ENCODE measurements at regions not wholly inside any gene's neighbourhood (a gene's known extent, or its start where the extent isn't known, plus 50 kb on each side); places are given as distances from the start of the nearest gene placed in this dataset.

- DNase-seq, result no peak
Measured at GRCh38 chr10:108141064-108141463, 976.6 kb upstream of the SORCS1 start.

DNA sequence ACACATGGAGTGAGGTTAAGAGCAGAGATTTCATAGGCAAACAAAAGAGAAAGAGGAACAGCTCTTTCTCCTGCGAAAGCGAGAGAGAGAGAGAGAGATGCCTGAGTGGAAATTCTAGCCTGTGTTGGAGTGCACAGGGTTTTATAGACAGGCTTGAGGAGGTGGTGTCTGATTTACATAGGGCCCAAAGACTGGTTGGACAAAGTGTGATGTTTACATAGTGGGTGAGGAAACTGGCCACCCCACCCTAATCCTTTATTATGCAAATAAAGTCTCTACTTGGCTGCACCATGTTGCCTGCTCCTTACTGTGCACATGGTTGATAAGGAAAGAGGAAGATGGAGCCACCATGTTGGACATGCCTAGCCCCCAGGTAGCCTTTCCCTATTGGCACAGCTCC lies 967.8 kb upstream of the SORCS1 start:
- no peak for DNase-seq

DNA sequence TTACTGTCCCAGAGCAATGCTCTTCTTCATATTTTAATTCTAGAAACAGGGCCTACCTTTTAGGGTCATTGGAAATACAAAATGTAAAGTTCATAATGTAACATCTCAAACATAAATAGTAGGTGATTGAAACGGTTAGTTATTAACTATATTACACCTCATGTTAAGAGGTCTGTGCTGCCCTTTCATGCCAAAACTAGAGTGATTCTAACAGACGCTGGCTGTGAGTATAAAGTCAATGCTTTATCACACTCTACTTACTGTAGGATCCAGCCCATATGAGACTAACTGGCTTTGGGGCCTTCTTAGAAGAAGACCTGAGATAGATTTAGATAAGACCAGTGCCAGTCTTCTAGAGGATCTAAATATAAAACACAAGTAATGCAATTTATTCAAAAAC lies 966.1 kb upstream of the SORCS1 start:
- no peak for DNase-seq

- no peak for DNase-seq
Measured at GRCh38 chr10:108112218-108112617, 947.7 kb upstream of the SORCS1 start.

DNA sequence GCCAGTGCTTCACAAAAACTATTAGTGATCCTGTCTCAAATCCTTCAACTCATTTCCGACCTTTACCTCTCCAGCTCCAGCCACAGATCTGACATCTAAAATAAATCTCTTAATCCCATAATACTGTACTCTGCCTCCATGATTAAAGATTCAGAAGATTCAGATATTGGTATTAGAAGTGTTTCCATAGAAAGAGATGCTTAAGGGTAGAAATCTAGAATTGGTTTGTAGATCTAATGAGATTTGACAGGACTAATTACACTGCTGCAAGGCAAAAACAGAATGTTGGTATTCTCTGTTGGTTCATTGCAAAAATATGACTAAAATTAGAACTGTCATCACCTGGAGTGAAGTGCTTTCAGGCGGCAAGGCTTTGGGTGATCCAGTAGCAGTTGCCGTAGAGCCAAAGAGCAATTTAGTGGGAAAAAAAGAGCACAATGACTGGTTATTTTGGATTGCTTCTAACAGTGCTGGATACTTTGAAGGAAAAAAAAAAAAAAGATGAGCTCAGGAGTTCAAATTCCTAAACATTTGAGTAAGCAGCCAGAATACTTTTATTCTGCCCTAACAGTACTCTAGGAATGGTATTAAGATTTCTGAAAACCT lies 940.1 kb upstream of the SORCS1 start:
- no peak for DNase-seq

GRCh38 chr10:108097258-108097657 lies 932.8 kb upstream of the SORCS1 start:
- DNase-seq, result no peak

GRCh38 chr10:108095932-108096925 lies 931.7 kb upstream of the SORCS1 start:
- DNase-seq, result no peak

DNA sequence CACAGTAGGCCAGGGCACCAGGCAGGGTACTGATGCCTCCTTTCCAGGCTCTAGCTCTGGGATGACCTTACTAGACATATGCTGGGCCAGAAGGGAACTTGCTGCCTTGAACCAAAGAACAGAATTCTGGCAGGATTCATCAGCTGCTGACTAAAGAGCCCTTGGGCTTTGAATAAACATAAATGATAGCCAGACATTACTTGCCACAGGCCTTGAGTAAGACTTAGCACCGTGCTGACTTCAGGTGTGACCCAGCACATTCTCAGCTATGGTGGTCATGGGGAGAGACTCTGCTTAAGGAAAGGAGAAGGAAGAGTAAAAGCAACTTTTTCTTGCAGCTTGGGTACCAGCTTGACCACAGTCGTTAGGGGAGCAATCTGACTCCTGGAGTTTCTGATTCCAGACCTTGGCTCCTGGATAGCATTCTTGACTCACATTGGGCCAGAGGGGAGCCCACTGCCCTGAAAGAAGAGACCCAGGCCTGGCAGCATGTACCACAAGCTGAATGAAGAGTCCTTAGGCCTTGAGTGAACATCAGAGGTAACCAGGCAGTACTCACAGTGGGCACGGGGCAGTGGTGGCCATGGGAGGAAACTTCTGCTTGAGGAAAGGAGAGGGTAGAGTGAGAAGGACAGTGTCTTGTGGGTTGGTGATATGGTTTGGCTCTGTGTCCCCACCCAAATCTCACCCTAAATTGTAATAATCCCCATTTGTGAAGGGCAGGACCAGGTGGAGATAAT lies 926.1 kb upstream of the SORCS1 start:
- no peak for DNase-seq

GRCh38 chr10:108086502-108086901 lies 922.0 kb upstream of the SORCS1 start:
- DNase-seq, result no peak

GRCh38 chr10:108082596-108082995 lies 918.1 kb upstream of the SORCS1 start:
- DNase-seq, result no peak

DNA sequence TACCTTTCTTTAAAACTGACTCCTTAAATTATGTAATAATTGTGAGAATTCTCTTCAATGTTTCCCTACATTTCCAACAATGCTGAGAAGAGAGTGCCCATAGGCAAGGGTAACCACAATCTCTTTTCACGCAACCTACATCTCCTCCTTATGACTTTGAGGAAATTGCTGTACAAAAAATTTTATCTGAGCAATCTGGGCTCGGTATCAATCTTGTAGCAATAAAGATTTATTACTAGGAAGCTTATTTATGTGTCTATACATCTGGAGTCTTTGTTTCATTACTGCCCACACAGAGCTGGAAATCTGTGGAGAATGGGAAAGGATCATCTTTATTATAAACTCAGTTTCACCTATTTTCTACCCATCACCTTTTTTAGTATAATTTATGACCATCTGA lies 913.8 kb upstream of the SORCS1 start:
- DNase-seq, result no peak

DNA sequence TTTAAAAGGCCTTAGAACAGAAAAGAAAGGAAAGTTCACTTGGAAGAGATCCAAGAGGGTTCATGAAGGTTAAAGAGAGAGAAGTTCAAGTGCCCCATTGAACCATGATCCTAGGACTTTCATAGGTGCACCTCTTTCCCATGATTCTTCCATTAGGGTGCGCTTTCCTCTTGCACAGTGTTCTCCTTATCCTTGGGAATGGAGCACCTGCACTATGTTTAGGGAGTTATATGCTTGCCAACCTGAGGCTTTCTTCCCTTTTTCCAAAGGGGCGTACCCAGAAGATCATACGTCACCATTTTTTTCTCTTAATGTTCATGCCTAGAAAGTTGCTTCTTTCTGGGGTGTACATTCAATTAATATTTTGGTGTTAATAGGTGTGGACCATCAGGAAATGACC lies 908.0 kb upstream of the SORCS1 start:
- no peak for DNase-seq

GRCh38 chr10:108070789-108071188 lies 906.3 kb upstream of the SORCS1 start:
- DNase-seq, result no peak

DNA sequence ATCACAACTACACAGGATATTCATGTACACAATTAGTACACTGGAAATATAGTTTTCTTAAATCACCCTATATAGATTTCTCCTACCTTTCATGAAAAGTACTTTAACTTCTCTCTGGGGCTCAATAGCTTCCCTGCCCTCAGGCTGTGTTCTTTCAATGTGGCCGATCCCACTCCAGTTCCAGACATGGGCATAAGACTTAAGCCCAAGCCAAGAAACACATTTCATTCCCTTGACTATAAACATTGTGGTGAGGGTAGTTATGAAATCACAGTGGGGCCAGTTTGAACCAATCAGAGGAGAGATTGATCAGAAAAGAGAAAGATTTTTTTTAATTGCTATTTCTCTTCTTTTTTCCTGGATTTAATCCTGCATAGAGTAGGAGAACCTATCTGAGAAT lies 904.6 kb upstream of the SORCS1 start:
- no peak for DNase-seq

- no peak for DNase-seq
Measured at GRCh38 chr10:108064746-108065260, 900.3 kb upstream of the SORCS1 start.

GRCh38 chr10:108060246-108060645 lies 895.7 kb upstream of the SORCS1 start:
- DNase-seq, result no peak

DNA sequence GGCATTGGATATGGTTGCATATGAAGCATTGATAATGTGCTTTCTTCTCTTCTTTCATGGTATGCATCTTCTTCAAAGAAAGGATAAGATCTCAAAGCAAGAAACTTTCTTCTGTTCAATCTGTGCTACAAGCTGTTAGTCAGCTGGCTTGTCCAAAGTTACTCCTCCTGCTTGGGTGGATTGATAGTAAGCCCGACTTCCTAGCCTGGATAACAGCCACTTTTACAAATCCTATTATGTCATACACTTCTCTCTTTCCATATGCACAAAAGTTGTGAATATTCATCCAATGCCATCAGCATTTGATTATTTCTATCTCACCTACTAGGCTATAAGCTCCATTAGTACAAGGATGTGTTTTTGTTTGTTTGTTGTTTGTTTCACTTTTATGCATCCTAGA lies 891.0 kb upstream of the SORCS1 start:
- DNase-seq, result no peak

DNA sequence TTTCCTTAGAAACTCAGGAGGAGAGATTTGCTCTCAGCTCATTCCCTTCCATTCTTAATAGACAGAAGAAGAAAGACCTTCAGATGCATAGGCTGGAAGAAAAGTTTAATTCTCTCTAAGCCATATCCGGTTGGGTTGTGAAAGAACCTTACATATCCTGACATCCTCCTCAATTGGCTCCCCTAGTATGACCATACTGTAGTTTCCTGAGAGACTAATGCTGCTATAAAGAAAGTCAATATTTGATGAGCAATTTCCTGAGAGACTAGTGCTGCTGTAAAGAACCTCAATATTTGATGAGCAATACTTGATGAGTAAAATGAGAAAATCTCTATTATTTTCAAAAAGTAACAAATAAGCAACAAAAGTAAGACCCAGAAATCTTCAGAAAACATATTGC lies 888.5 kb upstream of the SORCS1 start:
- no peak for DNase-seq

DNA sequence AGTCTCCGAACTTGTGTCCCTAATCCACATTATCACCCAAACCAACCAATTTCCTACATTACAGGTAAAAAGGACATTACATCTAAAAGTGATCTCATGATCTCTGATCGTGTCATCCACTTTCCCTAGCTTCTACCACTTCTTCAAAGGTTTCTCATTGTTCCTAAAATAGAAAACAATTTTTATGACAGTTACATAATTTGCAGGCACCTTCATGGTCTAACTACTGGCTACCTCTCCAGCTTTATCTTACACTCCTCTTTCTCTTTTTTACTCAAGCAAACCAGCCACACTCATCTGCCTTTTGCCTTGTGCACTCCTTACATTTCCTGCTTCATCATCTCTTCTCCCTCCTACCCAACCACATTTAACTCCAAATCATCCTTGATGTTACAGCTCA lies 886.7 kb upstream of the SORCS1 start:
- no peak for DNase-seq

GRCh38 chr10:108050626-108051025 lies 886.1 kb upstream of the SORCS1 start:
- DNase-seq, result no peak

DNA sequence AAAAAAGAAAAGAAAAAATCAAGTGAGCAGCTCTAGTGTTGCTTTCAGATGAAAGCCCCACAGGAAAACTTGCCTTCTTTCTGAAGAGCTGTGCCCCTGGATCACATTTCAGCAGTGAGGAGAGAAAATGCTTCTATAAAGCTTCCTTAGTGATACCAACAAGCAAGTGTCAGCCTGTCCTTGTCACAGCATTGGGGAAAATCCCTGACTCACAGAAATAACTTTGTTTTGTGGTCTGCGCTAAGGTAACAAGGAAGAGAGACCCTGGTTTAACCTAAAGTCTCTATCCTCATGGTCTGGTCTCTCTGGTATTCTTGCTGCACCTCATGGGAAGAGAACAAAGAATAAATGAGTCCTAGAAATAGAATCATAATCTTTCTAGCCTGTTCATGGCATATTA lies 885.2 kb upstream of the SORCS1 start:
- no peak for DNase-seq

DNA sequence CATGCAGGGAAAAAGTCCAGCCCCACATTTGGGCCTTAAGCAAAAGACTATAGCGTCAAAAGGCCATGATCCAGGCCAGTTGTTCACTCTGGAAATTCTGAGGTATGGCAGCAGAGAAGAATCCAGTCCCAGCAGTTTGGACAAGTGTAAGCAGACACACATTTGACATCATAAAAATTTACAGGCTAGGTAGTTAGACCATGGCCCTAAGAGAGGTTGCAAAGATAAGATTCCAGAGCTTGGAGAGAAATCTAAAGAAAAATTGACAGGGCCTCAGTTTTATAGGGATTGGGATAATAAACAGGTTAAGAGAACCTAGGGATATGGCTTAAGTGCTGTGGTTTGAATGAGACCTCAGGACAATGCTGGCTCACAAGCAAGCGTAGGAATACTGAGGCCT lies 884.4 kb upstream of the SORCS1 start:
- no peak for DNase-seq

- DNase-seq, result no peak
Measured at GRCh38 chr10:108039821-108040584, 875.5 kb upstream of the SORCS1 start.
